GM23338 (cell line): ENCODE measurements at regions not wholly inside any gene's neighbourhood (a gene's known extent, or its start where the extent isn't known, plus 50 kb on each side); places are given as distances from the start of the nearest gene placed in this dataset.

Experiments
- CREB1 ChIP-seq: fragments of 250-450 bp; sonication (Bioruptor Pico); IDR thresholded peaks from 2 replicates; pipeline ENCODE4 v1.5.0; 2020; ENCODE audit warnings: low read depth, mild to moderate bottlenecking, moderate library complexity
- EZH2 ChIP-seq: fragments of 200-600 bp; sonication (generic); IDR thresholded peaks from one replicate; pipeline ENCODE4 v1.8.0; 2017; ENCODE audit warnings: antibody characterized with exemption, mild to moderate bottlenecking, low read depth; ENCODE audit not compliant: unreplicated experiment
- EZH2phosphoT487 ChIP-seq: fragments of 200-600 bp; sonication (generic); IDR thresholded peaks from one replicate; pipeline ENCODE4 v1.8.1; 2018; ENCODE audit warnings: antibody characterized with exemption; ENCODE audit not compliant: unreplicated experiment
- JUNB ChIP-seq: IDR thresholded peaks from one replicate; pipeline ENCODE4 v1.6.1; 2016; ENCODE audit warnings: antibody characterized with exemption; ENCODE audit not compliant: unreplicated experiment
- NANOG ChIP-seq: IDR thresholded peaks from 2 replicates; pipeline ENCODE4 v1.6.1; 2016; ENCODE audit warnings: antibody characterized with exemption, borderline replicate concordance
- POLR2AphosphoS5 ChIP-seq: IDR thresholded peaks from 2 replicates; pipeline ENCODE4 v1.6.1; 2016; ENCODE audit warnings: antibody characterized with exemption, low read depth
- STAT1 ChIP-seq: IDR thresholded peaks from one replicate; pipeline ENCODE4 v1.6.1; 2016; ENCODE audit warnings: antibody characterized with exemption; ENCODE audit not compliant: unreplicated experiment
- ZNF114 ChIP-seq: fragments of 250-450 bp; sonication (Bioruptor Pico); IDR thresholded peaks from 2 replicates; pipeline ENCODE4 v1.5.0; 2020; ENCODE audit warnings: mild to moderate bottlenecking, moderate library complexity
- ZNF331 ChIP-seq: fragments of 250-450 bp; sonication (Bioruptor Pico); IDR thresholded peaks from 2 replicates; pipeline ENCODE4 v1.5.0; 2020; ENCODE audit warnings: low read depth, mild to moderate bottlenecking, moderate library complexity
- TF ChIP-seq, protein P1 (sequence below), 2 experiments: fragments of 200-600 bp in 1 of 2; sonication (generic) in 1 of 2; conservative IDR thresholded peaks; 2 replicates each; pipeline versions ENCODE4 v1.5.1 to v1.6.1; 2016 to 2017; ENCODE audit warnings: antibody characterized with exemption in 2 of 2, low read depth in 2 of 2, mild to moderate bottlenecking in 2 of 2, moderate library complexity in 1 of 2
- TF ChIP-seq, protein P2 (sequence below): IDR thresholded peaks from one replicate; pipeline ENCODE4 v1.6.1; 2018; ENCODE audit warnings: antibody characterized with exemption; ENCODE audit not compliant: unreplicated experiment
- TF ChIP-seq, protein P3 (sequence below): fragments of 250-450 bp; sonication (Bioruptor Pico); IDR thresholded peaks from 2 replicates; pipeline ENCODE4 v1.5.0; 2020; ENCODE audit warnings: mild to moderate bottlenecking, moderate library complexity
- TF ChIP-seq, protein P4 (sequence below): IDR thresholded peaks from 2 replicates; pipeline ENCODE4 v1.6.1; 2016; ENCODE audit warnings: antibody characterized with exemption

DNA sequence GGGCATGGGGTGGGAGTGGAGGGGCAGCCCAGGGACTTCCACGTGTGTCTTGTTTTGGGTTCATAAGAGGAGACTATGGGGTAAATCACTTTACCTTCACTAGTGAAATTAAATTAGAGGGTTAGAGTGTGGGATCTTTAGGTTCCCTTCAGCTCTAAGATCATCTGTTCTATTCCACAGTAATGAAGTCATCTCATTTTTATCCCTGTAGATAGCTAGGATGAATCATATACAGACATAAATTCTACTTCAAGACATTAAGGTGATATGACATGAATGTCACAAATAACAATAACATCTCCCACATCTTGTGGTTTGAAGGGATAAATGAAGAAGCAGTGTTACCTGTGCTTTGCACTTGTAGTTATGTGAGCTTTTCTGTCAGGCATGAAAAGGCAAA, 83.8 kb downstream of the ELOVL4 start:
- TF ChIP-seq, protein P1, sequence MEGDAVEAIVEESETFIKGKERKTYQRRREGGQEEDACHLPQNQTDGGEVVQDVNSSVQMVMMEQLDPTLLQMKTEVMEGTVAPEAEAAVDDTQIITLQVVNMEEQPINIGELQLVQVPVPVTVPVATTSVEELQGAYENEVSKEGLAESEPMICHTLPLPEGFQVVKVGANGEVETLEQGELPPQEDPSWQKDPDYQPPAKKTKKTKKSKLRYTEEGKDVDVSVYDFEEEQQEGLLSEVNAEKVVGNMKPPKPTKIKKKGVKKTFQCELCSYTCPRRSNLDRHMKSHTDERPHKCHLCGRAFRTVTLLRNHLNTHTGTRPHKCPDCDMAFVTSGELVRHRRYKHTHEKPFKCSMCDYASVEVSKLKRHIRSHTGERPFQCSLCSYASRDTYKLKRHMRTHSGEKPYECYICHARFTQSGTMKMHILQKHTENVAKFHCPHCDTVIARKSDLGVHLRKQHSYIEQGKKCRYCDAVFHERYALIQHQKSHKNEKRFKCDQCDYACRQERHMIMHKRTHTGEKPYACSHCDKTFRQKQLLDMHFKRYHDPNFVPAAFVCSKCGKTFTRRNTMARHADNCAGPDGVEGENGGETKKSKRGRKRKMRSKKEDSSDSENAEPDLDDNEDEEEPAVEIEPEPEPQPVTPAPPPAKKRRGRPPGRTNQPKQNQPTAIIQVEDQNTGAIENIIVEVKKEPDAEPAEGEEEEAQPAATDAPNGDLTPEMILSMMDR (conservative IDR thresholded peaks at IDR 0.05; ENCODE audit: low read depth in 2 of 2) = no peak
- TF ChIP-seq ZNF331 = no peak
- no peak for TF ChIP-seq CREB1 (CRISPR knock-in tag)
- TF ChIP-seq EZH2phosphoT487 = no peak
- TF ChIP-seq POLR2AphosphoS5 = no peak
- no peak for TF ChIP-seq EZH2
- no peak for TF ChIP-seq JUNB
- no peak for TF ChIP-seq STAT1
- TF ChIP-seq, protein P2, sequence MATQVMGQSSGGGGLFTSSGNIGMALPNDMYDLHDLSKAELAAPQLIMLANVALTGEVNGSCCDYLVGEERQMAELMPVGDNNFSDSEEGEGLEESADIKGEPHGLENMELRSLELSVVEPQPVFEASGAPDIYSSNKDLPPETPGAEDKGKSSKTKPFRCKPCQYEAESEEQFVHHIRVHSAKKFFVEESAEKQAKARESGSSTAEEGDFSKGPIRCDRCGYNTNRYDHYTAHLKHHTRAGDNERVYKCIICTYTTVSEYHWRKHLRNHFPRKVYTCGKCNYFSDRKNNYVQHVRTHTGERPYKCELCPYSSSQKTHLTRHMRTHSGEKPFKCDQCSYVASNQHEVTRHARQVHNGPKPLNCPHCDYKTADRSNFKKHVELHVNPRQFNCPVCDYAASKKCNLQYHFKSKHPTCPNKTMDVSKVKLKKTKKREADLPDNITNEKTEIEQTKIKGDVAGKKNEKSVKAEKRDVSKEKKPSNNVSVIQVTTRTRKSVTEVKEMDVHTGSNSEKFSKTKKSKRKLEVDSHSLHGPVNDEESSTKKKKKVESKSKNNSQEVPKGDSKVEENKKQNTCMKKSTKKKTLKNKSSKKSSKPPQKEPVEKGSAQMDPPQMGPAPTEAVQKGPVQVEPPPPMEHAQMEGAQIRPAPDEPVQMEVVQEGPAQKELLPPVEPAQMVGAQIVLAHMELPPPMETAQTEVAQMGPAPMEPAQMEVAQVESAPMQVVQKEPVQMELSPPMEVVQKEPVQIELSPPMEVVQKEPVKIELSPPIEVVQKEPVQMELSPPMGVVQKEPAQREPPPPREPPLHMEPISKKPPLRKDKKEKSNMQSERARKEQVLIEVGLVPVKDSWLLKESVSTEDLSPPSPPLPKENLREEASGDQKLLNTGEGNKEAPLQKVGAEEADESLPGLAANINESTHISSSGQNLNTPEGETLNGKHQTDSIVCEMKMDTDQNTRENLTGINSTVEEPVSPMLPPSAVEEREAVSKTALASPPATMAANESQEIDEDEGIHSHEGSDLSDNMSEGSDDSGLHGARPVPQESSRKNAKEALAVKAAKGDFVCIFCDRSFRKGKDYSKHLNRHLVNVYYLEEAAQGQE = no peak
- TF ChIP-seq, protein P3, sequence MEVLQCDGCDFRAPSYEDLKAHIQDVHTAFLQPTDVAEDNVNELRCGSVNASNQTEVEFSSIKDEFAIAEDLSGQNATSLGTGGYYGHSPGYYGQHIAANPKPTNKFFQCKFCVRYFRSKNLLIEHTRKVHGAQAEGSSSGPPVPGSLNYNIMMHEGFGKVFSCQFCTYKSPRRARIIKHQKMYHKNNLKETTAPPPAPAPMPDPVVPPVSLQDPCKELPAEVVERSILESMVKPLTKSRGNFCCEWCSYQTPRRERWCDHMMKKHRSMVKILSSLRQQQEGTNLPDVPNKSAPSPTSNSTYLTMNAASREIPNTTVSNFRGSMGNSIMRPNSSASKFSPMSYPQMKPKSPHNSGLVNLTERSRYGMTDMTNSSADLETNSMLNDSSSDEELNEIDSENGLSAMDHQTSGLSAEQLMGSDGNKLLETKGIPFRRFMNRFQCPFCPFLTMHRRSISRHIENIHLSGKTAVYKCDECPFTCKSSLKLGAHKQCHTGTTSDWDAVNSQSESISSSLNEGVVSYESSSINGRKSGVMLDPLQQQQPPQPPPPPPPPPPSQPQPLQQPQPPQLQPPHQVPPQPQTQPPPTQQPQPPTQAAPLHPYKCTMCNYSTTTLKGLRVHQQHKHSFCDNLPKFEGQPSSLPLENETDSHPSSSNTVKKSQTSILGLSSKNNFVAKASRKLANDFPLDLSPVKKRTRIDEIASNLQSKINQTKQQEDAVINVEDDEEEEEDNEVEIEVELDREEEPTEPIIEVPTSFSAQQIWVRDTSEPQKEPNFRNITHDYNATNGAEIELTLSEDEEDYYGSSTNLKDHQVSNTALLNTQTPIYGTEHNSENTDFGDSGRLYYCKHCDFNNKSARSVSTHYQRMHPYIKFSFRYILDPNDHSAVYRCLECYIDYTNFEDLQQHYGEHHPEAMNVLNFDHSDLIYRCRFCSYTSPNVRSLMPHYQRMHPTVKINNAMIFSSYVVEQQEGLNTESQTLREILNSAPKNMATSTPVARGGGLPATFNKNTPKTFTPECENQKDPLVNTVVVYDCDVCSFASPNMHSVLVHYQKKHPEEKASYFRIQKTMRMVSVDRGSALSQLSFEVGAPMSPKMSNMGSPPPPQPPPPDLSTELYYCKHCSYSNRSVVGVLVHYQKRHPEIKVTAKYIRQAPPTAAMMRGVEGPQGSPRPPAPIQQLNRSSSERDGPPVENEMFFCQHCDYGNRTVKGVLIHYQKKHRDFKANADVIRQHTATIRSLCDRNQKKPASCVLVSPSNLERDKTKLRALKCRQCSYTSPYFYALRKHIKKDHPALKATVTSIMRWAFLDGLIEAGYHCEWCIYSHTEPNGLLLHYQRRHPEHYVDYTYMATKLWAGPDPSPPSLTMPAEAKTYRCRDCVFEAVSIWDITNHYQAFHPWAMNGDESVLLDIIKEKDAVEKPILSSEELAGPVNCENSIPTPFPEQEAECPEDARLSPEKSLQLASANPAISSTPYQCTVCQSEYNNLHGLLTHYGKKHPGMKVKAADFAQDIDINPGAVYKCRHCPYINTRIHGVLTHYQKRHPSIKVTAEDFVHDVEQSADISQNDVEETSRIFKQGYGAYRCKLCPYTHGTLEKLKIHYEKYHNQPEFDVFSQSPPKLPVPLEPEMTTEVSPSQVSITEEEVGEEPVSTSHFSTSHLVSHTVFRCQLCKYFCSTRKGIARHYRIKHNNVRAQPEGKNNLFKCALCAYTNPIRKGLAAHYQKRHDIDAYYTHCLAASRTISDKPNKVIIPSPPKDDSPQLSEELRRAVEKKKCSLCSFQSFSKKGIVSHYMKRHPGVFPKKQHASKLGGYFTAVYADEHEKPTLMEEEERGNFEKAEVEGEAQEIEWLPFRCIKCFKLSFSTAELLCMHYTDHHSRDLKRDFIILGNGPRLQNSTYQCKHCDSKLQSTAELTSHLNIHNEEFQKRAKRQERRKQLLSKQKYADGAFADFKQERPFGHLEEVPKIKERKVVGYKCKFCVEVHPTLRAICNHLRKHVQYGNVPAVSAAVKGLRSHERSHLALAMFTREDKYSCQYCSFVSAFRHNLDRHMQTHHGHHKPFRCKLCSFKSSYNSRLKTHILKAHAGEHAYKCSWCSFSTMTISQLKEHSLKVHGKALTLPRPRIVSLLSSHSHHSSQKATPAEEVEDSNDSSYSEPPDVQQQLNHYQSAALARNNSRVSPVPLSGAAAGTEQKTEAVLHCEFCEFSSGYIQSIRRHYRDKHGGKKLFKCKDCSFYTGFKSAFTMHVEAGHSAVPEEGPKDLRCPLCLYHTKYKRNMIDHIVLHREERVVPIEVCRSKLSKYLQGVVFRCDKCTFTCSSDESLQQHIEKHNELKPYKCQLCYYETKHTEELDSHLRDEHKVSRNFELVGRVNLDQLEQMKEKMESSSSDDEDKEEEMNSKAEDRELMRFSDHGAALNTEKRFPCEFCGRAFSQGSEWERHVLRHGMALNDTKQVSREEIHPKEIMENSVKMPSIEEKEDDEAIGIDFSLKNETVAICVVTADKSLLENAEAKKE (CRISPR knock-in tag) = no peak
- TF ChIP-seq ZNF114 (CRISPR knock-in tag) = no peak
- TF ChIP-seq, protein P4, sequence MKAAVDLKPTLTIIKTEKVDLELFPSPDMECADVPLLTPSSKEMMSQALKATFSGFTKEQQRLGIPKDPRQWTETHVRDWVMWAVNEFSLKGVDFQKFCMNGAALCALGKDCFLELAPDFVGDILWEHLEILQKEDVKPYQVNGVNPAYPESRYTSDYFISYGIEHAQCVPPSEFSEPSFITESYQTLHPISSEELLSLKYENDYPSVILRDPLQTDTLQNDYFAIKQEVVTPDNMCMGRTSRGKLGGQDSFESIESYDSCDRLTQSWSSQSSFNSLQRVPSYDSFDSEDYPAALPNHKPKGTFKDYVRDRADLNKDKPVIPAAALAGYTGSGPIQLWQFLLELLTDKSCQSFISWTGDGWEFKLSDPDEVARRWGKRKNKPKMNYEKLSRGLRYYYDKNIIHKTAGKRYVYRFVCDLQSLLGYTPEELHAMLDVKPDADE = no peak
- no peak for TF ChIP-seq NANOG
